GM21515 (cell line): ENCODE measurements at regions not wholly inside any gene's neighbourhood (a gene's known extent, or its start where the extent isn't known, plus 50 kb on each side); places are given as distances from the start of the nearest gene placed in this dataset.

ENCODE experiments used
- ATAC-seq: cut with Tn5 transposase; IDR thresholded peaks from one replicate; pipeline ENCODE4 v1.9.1; 2021; ENCODE audit not compliant: unreplicated experiment

DNA sequence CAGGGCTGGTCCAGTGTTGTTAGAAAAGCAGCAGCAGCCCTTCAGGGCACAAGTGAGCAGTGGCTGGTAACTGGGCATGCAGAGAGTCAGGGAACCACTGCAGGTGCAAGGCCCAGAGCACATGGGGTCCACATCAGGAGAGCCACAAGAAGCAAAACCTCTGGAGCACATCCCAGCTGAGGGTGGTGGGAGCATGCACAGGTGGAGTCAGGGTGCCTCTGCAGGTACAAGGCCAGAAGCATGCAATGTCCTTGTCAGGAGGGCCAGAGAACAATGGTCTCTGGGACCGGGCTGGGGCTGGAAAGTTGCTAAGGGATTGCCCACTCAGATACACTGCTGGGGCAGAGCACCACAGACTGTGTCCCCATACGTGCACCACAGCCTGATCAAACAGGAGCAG, 226.1 kb upstream of the UBE2E2 start:
- ATAC-seq: no peak

DNA sequence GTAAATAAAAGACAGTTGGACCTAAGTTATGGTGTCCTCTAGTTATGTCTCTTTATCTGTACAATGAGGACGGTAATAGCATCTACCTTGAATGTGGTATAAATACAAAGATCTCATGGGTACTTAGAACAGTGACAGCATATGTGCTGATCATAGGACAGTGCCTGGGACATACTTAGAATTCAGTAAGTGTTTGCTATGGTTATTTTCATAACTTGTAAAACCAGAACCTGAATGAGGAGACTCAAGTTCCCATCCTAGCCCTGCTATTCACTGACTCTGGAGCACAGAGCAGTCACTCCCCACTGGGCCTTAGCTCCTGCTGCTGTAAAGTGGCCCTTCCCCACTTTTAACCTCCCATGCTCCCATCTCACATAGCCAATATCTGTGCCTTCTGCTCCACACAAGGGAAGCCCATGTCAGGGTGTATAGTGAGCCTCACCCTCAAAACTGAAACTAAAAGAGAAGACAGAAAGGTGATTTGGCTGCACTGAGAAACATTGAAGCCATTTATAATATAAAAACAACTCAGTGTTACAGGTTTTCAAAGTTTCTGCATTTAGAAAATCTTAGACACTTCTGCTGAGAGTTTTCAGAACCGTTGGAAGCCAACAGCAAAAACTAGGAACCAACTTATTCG, 225.4 kb upstream of the UBE2E2 start:
- ATAC-seq: peak; percentile 65

DNA sequence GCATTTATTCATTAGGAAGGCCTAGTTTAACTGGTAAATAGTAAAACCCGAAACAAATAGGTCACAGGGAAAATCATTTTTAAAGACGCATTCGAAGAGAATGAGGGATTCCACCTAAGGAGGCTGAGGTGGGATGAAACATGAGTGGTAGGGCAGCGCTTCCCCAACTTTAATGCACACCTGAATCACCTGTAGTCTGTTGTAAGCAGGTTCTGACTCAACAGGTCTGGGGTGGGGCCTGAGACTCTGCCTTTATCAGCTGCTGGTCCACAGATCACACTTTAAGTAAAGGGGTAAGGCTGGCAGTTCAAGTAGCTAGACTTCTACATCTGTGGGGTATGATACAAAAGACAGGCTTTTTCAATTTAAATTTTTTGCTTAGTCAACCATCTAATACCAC, 223.5 kb upstream of the UBE2E2 start:
- ATAC-seq: no peak

DNA sequence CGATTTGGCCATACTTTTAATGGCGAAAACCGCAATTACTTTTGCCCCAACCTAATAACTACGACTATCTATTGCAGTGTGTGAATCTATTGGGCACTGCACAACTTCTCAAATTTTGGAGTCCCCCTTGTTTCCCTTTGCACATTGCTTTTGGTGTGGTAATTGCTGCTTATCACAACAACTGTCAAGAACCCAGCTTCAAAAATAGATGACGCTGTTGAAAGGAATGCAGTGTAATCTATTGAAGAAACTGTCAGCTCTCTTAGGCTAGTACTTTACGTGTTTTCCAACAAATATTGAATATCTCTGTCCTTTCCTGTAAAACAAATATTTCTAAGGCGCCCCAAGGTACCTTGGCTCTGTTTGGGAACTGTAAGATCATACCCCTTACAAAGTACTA, 222.8 kb upstream of the UBE2E2 start:
- no peak for ATAC-seq

DNA sequence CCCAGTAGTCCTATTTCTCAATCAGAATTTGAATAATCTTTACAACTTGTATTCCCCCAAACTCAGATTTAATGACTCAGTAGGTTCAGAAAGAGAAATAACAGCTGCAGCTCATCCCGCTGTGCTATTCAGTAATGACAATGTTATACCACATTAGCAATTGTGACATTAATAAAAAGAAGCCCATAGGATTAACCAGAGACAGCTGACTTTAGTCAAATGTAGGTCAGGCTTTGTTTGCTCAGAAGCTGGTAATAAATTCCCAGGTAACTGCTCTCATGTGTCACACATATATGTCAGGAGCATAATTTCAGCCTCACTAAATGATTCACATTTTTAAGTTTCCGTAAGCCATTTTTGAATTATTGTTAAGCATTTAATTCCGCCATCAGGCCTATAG, 222.0 kb upstream of the UBE2E2 start:
- ATAC-seq: no peak

DNA sequence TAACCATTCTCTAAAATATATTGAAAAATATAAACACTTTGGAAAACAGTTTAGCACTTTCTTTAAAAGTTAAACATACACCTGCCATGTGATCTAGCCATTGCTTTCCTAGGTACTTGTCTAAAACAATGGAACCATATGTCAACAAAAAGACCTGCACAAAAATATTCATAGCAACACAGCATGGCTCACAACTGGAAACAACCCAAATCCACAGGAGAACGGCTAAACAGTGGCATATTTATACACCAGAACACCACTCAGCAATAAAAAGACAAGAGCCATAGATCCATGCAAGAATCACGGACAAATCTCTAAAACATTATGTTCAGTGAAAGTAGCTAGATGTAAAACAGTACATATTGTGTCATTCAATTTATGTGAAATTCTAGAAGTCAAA, 221.3 kb upstream of the UBE2E2 start:
- no peak for ATAC-seq

DNA sequence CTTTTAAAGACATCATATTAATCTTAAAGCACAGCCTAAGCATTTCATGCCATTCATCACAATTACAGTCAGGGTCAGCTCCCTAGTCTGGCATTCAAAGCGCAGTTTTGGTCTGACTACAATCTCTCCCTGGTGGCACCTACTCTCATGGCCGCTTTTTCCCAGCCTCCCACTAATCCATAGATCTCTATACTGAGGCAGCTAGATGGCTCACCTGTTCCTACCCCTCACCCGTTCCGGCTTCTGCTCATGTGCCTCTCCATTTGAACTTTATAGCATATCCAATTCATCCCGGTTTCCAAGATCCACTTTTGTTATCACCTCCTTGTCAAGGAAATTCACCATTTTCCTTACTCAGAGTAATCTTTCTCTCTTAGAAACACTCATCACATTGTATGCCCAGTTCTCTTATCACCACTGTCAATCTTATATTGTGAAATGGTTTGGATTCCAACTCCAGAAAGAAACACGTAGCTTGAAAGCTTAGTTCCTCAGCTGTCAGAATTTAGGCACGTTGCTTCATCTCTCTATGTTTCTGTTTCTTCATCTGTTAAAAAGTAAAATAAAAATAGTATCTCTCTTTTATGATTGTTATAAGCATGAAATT, 220.0 kb upstream of the UBE2E2 start:
- no peak for ATAC-seq

DNA sequence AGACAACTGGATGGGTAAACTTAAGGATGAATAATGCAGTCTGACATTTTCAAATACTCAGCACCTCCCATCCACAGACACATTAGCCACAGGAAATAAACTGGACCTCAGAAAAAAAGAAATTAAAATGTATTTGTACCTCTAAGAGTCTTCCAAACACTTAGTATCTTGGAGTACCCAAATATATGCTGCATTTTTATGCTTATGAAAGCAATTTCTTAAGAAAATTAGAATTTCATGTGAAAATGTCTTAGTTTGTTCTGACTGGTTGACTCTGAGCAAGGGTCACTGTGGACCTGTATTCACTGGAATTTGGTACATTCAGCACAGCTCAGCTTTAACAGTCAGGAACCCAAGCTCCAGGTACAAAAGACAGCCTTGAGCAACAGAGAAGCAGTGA, 216.2 kb upstream of the UBE2E2 start:
- no peak for ATAC-seq

DNA sequence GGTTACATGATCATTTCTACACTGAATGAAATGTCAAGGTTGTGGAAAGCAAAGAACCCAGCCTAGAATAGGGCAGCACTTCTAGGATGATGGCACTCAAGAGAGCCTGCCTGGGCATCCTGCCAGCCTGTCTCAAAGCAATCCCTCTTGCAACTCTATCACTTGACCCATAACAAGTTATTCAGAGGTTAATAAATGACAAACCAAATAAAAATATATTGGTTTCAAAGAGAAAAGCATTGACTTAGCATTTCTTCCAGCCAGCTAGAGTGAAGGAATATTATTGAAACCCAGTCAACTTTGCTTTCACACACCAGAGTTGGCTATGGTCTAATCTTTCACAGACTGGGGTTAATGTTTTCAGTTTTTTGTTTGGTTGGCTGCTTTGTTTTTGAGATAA, 214.6 kb upstream of the UBE2E2 start:
- no peak for ATAC-seq

DNA sequence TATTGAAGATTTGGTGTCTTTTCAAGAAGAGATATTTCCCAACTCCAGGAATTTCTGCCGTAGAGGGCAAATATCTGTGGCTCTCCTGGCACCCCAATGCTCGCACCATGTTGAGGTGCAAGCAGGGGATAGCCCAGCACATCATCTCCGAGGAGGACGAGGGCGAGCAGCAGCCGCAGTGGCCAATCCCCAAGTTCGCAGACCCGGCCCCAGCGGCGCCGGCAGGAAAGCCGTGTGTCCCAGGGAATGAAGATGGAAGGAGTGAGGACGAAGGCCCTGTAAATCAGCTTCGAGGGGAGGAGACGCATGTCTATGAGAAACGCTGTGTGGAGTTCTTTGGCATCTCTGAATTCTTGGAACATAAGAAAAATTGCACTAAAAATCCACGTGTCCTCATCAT, 213.4 kb upstream of the UBE2E2 start:
- ATAC-seq: no peak

DNA sequence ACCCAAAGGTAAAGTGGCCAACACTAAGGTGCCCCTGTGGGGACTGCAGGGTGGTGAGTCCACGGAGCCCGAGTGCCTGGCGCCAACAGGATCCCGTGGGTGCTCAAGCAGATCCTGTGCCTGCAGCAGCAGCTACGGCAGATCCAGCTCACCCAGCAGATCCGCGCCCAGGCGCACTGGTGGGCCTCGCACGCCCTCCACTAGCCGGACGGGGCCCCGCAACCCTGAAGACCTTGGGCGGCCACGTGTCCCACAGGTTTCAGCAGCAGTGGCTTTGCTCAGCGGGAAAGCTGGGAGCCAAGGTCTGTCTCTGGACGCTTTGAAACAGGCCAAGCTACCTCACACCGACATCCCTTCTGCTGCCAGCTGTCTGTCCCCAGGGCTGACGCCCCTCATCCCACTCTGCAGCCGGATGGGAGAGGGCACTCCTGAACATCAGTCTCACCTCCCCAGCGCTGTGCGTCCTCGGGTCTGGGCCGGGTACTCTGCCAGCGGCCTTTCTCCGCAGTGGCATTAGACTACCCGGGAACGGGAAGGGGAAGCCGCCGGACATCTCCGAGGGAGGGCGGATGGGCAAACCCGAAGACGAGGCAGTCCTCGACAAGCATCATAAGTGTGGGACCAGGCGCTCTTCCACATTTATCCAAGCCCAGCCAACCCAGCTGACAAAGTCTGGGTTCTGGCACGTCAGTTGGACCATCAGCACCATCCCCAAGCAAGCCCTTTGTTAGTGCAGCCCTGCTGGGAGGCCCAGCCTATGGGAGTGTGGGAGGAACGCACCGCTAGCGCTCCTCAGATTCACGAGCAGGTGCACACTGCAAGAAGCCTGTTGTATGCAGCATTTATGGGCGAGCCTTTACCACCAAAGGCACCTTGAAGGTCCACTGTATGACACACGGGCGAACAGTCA, 212.6 kb upstream of the UBE2E2 start:
- ATAC-seq: no peak

DNA sequence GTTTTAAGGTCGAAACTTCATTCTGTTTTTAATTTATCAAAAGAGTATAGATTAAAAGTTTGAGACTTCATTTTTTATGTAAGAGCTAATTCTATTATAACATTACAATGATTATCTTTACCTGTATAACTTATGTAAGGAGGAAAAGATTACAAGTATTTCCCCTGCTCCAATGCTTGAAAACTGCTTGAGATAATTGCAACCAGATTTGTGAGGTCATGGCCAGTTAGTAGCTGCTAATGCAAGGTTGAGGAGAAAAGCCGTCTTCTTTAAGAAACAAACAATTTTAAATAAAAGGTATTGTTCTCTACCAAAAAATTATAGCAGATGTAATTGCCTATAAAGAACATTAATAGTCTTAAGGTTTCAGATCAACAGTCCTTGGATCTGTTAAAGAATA, 208.3 kb upstream of the UBE2E2 start:
- no peak for ATAC-seq

DNA sequence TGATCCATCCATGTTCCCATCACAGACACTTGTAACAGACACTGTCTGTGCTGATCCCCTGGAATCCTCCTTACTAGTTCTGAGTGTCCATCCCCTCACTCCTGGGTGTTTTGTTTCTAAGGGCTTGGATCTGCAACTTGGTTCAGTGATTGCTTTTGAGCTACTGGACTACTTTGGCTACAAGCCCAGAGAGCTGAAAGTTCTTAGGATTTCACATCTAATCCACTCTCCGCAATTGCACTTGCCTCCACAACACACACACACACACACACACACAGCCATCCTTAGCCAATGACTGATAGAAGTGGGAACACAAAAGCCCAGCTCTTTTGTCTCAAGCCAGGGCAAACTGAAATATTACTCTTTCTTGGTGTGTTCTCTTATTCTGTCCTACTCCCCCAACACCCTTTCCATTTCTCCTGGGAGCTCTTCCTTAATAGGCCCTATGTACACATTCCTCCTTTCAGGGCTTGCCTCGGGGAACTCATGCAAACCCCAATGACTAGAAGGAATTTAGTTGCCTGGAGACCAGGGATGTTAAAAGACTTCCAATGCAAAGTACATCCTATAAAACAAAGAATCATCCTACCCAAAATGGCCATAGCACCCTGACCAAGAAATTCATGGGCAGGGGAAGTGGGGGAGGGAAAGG, 206.1 kb upstream of the UBE2E2 start:
- ATAC-seq: no peak

DNA sequence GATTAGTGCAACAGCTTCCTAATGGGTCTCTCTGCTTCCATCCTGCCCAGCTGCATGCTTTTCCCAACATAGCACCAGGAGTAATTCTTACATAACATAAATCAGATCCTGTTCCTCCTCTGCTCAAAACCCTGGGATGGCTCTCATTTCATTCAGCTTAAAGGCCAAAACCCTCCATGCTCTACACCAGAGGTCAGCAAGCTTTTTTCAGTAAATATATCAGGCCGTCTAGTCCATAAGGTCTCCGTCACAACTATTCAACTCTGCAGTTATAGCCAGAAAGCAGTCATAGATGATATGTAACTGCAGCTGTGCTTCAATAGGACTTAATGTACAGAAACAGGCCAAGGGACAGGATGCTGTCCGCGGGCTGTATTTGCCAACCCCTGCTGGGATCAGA, 202.8 kb upstream of the UBE2E2 start:
- ATAC-seq: no peak

DNA sequence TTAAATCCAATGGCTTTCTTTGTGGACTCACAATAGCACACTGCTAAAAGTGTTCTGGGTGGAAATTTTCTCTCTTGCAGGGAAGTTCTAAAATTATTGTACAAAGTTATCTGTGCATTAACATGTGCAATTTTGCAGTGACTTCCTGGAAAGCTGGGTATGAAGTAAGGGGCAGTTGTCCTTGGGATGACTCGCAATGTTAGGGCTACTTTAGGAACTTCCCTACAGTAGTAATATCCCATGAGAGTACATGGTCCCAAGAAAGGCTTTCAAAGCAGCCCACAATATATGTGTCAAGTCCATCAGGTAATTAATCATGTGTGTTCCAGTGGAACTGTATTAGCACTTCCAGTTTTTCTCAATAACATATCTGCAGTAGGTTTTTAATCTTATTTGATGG, 201.0 kb upstream of the UBE2E2 start:
- ATAC-seq: no peak

DNA sequence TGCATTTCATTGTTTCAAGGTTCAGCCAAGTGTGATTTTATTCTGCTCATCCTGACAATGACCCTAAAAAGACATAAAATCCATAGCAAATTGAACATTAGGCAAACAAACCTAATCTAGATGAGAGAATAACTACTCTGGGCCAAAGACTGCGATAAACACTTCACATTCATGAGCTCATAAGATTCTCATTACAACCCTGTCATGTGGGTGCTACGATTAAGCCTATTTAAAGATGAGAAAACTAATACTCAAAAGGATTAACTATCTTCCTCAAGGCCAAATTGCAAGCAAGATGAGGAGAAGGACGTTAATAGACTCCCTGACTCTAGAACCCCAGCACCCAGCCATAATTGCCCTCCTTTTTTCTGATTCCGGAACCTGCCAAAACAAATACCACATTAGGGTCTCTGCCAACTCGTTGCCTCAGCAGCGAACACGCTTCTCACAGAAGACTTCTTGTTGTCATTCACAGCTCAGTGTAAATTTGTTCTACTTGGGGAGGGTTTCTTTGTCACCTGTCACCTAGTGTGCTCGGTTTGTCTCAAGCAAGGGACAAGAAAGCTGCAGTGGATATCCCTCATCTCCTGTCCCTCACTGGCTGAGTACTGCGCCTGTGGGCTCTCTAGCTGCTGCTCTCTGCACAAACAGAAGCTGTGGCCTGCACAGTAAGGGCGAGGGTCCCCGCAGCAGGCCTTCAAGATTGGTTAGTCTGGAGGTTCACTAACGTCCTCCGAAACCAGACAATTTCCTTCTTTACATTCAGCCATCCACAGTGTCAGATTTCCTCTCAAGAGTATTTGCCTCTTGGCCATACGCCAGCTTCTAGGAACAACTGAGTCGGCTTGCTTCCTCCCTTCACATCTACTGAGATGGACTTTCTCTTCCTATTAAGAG, 200.0 kb upstream of the UBE2E2 start:
- no peak for ATAC-seq

DNA sequence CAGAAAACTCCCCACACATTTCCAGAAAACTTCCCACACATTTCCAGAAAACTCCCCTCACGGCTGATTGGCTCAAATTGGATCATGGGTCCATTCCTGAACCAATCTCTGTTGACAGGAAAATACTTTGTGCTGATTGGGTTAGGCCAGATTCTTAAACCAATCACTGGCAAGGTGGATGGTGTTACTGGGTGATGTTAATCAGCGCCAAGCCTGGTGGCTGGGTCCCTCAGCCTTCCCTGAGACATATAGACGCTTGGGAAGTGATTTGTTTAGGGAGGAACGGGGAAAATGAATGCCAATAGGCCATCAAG, 199.4 kb upstream of the UBE2E2 start:
- no peak for ATAC-seq

DNA sequence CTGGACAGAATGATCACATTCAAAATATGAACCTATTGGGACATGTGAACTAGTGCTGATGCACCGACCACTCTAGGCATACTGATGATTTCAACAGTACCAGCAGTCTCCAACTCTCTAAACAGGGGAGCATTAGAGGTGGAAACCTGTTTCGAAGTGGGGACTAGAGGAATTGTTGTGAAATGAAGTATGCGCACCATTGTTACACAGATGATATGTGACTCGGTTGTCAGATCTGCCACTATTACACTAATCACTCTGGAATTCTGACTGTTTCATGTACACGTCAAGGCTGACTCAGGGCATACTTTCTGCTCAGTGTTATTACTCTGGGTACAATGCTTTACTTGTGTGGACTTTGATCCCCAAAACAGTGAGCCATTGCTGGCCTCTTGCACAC, 198.2 kb upstream of the UBE2E2 start:
- ATAC-seq: no peak

DNA sequence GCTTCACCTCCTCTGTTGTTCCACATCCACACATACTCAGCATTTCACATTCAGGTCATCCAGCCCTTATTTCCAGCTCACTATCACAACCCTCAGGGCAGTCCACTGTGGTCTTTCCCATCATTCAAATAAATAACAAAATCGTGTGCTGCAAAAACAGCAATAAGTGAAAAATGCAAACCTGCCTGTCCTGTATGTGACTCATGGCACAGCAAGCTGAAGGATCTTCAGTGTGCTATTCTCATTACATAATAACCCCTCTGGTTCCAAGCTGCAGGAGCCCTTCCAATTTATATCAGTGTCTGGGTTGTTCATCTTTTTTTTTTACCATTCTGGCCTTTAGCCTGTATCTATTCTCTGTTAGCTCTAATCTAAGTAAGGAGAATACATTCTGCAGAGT, 185.3 kb upstream of the UBE2E2 start:
- ATAC-seq: no peak

DNA sequence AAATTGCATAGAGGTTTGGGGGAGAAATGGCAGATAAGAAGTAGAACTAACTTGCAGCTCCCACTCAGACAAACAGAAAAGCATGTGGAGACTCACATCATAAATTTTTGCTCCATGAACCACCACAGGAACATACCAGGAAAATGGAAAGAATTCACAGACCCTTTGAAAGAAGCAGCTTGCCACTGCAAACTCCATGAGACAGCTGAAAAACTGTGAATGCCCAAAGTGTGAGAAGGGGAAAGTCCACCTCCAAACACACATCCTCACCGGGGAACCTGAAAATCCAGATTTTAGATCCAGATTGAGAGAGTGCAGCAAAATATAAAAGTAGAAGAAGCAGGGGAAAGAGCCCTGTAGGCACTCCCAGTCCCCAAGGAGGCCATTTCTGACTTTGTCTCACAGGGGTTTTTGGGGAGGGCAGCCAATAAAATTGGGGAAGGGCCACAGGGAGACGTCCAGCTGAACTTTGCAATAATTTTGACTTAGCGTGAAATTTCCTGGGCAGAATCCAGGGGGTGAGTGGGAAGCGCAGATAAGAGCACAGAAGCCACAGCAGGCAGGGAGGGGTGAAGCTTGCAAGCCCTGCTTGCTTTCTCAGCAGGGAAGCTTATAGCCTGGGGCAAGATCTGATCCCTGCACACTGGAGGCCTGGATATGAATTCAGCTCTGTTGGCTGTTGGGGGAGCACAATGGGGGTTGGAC, 183.4 kb upstream of the UBE2E2 start:
- ATAC-seq: no peak
